ENCODE measurements at regions not wholly inside any gene's neighbourhood (a gene's known extent, or its start where the extent isn't known, plus 50 kb on each side); places are given as distances from the start of the nearest gene placed in this dataset.

DNA sequence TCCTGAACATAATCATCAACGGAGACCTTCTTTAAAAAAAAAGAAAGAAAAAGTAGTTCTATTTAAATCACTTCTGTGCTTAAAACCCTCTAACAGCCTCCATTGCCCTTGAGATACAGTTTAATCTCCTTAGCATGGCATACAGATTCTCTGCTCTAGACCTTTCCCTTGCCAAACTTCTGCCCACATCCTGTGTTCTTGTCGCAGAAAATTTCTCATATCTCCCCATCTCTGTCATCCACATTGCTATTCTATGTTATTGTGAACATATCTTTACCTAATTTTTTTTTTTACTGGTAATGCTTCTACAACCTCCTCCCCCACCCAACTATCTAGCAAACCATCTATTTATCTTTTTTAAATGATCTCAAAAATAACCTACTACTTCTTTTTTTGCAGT, 135.7 kb upstream of the PROX1 start:
- intact Hi-C loops (cut with DNase I): no loop called here
- no peak for DNase-seq (ENCODE audit: low spot score)
- no peak for ATAC-seq

GRCh38 chr1:213858581-213858980, 129.2 kb upstream of the PROX1 start:
- DNase-seq (ENCODE audit: low spot score): no peak
- intact Hi-C loops (cut with DNase I): no loop called here
- ATAC-seq: no peak

DNA sequence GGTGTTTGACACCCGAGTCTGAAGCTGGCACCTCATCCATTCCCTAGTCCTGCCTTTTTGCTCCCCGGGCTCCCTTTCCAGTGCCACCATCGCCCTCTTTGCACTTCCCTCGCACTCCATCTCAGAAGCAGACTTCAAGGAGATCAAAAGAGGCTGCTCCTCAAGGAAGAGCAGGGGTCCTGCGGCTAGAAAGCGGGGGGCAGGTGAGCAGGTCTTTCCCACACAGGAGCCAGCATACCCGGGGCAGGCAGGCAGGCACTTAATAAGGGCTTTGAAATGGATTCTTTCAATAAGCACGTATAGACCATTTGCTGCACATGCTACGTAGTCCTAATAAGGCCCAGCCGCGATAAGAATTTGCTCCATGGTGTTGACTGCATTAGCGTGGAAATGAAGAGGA, 125.9 kb upstream of the PROX1 start:
- DNase-seq (ENCODE audit: low spot score) (no peak), ATAC-seq (no peak)
- intact Hi-C loops (cut with DNase I): no loop called here

GRCh38 chr1:213864091-213864490, 123.7 kb upstream of the PROX1 start:
- ATAC-seq: no peak
- intact Hi-C loops (cut with DNase I): no loop called here
- no peak for DNase-seq (ENCODE audit: low spot score)

DNA sequence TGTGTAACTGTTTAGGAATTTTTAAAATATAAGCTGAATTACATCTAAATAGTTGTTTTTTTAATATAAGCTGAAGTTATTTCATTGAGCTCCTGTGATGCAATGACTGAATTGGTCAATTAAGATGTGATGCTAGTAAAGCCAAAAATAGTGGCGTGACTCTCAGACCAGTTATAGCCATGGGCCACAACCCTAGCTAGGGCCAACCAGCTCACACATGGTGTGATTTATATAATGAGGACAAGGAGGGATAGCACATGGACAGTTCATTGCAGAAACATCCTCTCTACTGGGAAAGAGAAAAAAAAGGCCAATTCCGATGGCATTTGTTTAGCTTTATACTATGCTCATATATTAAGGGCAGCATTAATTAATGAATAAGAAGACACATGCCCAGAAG, 119.3 kb upstream of the PROX1 start:
- intact Hi-C loops (cut with DNase I): no loop called here
- ATAC-seq (no peak), DNase-seq (ENCODE audit: low spot score) (no peak)

DNA sequence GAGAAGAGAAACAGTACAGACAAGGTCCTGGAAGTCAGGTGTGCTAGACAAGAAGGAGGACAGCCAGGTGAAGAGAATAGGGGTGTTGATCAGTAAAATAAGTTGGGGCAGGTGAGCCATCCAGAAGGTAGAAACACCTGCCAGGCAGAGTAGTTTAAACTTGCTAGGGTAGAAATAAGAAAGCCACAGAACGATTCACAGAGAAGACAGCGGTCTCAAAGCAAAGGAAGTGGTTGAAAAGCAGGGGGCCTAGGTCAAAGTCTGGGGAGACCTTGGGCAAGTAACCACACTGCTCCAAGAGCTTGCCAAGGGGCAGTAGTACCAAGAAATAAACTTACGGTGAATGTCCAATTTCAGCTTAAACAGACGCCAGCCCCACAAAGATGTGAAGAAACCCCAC, 116.6 kb upstream of the PROX1 start:
- DNase-seq (ENCODE audit: low spot score) (no peak), ATAC-seq (no peak)
- intact Hi-C loops (cut with DNase I): no loop called here

DNA sequence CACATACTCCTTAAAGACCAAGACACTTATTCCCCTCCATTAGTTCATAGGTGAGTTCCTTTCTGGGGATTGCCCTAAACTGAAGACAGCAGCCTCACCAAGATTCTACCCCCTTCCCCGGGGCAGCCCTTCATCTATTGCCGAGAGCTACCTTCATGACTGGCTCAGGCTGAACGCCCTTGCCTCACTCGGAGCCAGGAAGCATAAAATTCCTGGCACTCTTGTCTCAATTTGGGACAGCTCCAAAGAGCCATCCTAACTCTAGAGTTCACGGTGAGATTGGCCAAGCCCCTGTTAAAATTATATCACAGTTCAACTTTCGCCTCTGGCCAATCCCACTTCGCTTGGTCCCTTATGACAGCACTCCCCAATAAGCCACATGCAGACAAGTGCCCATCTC, 113.0 kb upstream of the PROX1 start:
- no peak for ATAC-seq
- no peak for DNase-seq (ENCODE audit: low spot score)
- intact Hi-C loops (cut with DNase I): no loop called here

GRCh38 chr1:213876531-213876930, 111.2 kb upstream of the PROX1 start:
- intact Hi-C loops (cut with DNase I): no loop called here
- no peak for ATAC-seq

DNA sequence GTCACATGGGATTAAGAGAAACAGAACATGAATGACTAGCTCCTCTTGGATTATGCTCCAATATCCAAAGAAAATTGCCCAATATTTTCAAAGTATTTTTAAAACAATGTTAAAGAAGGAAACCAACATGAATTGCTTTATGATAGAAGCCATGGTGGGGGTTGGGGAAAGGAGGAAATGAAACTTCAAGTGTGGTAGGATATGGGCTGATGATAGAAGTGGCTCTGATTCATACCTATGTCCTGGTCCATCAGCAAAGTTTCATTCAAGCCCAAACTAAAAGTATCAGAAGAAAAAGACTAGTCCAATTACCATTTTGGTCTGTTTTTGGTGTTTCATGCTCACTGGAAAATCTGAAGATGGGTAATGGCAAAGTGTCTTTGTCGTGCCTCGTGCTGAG, 104.2 kb upstream of the PROX1 start:
- intact Hi-C loops (cut with DNase I): no loop called here
- ATAC-seq (no peak), DNase-seq (ENCODE audit: low spot score) (no peak)

More at GRCh38 chr1:213876531-213876930, 111.2 kb upstream of the PROX1 start:
- DNase-seq (ENCODE audit: low spot score): no peak

GRCh38 chr1:213884402-213884801, 103.4 kb upstream of the PROX1 start:
- intact Hi-C loops (cut with DNase I): no loop called here
- no peak for ATAC-seq

GRCh38 chr1:213884942-213885341, 102.8 kb upstream of the PROX1 start:
- ATAC-seq: no peak
- DNase-seq (ENCODE audit: low spot score): no peak
- intact Hi-C loops (cut with DNase I): no loop called here

More at GRCh38 chr1:213884402-213884801, 103.4 kb upstream of the PROX1 start:
- DNase-seq (ENCODE audit: low spot score): no peak

DNA sequence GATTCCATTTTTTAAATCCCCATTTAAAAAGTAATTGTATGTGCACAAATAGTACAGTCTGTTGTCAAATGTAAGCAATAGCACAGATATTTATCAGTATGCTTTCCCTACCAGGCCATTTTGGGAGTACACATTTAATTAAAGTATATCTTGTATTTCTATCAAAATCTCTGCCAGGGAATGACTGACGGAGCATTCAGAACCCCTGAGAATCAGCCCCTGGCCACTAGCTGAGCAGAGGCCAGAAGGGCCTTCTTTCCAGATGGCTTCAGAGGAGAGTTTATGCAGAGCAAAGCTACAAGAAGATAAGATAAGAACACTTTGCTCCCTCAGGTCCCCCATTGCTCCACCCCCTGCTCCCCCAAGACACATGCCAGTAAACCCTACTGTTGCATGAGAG, 99.9 kb upstream of the PROX1 start:
- intact Hi-C loops (cut with DNase I): no loop called here
- ATAC-seq (no peak), DNase-seq (ENCODE audit: low spot score) (no peak)

- ATAC-seq (no peak), DNase-seq (ENCODE audit: low spot score) (no peak)
- intact Hi-C loops (cut with DNase I): no loop called here
These were observed 95.5 kb upstream of the PROX1 start for GRCh38 chr1:213891989-213892902.

DNA sequence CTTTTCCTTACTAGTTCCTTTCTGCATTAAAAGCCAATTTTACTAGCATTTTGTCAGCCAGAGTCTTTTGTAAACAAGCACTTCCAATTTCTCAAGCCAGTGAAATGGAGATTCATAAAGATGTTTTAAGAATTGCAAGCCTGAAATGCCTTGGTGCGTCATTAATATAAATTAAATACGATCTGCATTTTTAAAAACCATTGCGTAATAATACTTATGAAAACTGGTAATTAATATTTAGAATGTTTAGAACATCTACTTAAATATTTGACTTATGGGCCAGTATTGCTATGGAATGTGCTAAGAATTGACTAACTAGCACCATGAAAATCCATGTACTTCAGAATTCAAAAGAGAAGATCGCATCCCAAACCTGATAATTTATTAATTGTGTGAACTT, 89.1 kb upstream of the PROX1 start:
- intact Hi-C loops (cut with DNase I): no loop called here
- DNase-seq (ENCODE audit: low spot score) (no peak), ATAC-seq (no peak)

DNA sequence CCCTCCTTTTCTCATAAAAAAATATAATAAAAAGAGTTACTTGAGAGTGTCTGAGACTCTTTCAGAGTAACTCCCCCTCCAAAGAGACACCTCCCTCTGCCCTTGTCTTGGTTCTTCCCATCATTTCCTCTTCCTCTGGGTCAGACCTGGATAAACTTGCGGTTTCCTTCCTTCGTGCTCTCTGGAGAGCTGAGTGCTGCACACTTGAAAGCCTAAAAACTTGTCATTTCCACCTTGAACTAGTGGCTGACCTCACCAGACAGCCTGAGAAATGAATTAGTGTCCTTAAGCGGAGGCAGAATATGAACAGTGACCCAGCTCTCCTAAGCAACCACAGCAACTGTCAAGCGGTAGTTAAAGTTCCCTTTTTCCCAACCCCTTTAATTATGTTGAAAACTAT, 88.4 kb upstream of the PROX1 start:
- ATAC-seq (no peak), DNase-seq (ENCODE audit: low spot score) (no peak)
- intact Hi-C loops (cut with DNase I): no loop called here

GRCh38 chr1:213905344-213905743, 82.4 kb upstream of the PROX1 start:
- intact Hi-C loops (cut with DNase I): no loop called here
- ATAC-seq (no peak), DNase-seq (ENCODE audit: low spot score) (no peak)

GRCh38 chr1:213908521-213908920, 79.3 kb upstream of the PROX1 start:
- intact Hi-C loops (cut with DNase I): no loop called here
- DNase-seq (ENCODE audit: low spot score): no peak
- no peak for ATAC-seq

GRCh38 chr1:213914392-213914791, 73.4 kb upstream of the PROX1 start:
- ATAC-seq (no peak), DNase-seq (ENCODE audit: low spot score) (no peak)
- intact Hi-C loops (cut with DNase I): no loop called here

- no peak for ATAC-seq
- intact Hi-C loops (cut with DNase I): no loop called here
- no peak for DNase-seq (ENCODE audit: low spot score)
These were observed 66.5 kb upstream of the PROX1 start for GRCh38 chr1:213921311-213921710.

GRCh38 chr1:213921712-213922111, 66.1 kb upstream of the PROX1 start:
- DNase-seq (ENCODE audit: low spot score) (no peak), ATAC-seq (no peak)
- intact Hi-C loops (cut with DNase I): no loop called here

DNA sequence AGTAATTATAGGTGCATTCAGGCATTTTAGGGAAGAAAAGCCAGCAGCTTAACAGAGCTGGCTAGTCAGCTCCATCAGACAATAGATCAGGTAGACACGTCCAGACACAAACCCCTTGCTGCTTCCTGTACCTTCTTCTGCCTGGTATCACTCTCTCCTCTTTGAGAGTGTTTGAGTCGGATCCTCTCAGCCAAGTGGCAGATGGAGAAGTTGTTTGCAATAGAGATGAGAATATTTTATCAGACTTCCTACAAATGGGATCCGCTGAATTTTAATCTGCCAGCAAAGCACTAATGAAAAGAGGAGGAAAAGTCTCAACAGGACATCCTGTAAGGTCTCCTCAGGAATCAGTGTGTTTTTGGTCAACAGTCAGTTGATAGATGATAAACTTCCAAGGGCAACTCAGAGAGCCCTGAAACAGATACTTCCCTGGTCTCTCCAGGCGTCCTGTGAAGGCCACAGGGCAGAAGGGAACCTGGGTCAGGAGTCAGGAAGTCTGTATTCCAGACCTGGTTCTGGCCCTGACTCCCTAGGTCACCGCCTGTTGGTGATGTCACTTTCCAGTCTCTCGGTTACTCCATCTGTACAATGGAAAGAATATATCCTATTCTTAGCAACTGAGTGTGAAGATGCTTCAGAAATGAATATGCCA, 62.1 kb upstream of the PROX1 start:
- ATAC-seq (no peak), DNase-seq (ENCODE audit: low spot score) (no peak)
- intact Hi-C loops (cut with DNase I): no loop called here
